Rectal smooth muscle tissue (tissue), 1 donor: ENCODE measurements at regions not wholly inside any gene's neighbourhood (a gene's known extent, or its start where the extent isn't known, plus 50 kb on each side); places are given as distances from the start of the nearest gene placed in this dataset.

Experiments
- H3K27ac ChIP-seq: one replicate; pipeline ENCODE4 v1.7.0; 2013; ENCODE audit warnings: low read depth, low read length, inconsistent platforms
- H3K27me3 ChIP-seq: one replicate; pipeline ENCODE4 v1.7.0; 2013; ENCODE audit warnings: low read length; ENCODE audit not compliant: control insufficient read depth, insufficient read depth
- H3K36me3 ChIP-seq: one replicate; pipeline ENCODE4 v1.7.0; 2013; ENCODE audit warnings: low read length; ENCODE audit not compliant: control insufficient read depth, insufficient read depth
- H3K4me1 ChIP-seq: one replicate; pipeline ENCODE4 v1.7.0; 2013; ENCODE audit warnings: low read length; ENCODE audit not compliant: control insufficient read depth, insufficient read depth
- H3K4me3 ChIP-seq: one replicate; pipeline ENCODE4 v1.7.0; 2013; ENCODE audit warnings: low read length
- H3K9ac ChIP-seq: one replicate; pipeline ENCODE4 v1.7.0; 2013; ENCODE audit warnings: low read length

- Histone ChIP-seq H3K27ac (no peak overlapping the region), H3K4me1 (no peaks in the 10 kb centered on the region), H3K9ac (no peak overlapping the region), H3K4me3 (no peak overlapping the region), H3K36me3 (no peaks in the 10 kb centered on the region), H3K27me3 (no peaks in the 10 kb centered on the region)
Observed at GRCh38 chr6:80728830-80729229, 622.4 kb downstream of the BCKDHB start.

- Histone ChIP-seq H3K4me1 (no peaks in the 10 kb centered on the region), H3K9ac (no peak overlapping the region), H3K36me3 (no peaks in the 10 kb centered on the region), H3K4me3 (no peak overlapping the region), H3K27me3 (no peaks in the 10 kb centered on the region), H3K27ac (no peak overlapping the region)
Observed at GRCh38 chr6:80728101-80728750, 621.8 kb downstream of the BCKDHB start.

GRCh38 chr6:80725156-80725930, 618.9 kb downstream of the BCKDHB start:
- Histone ChIP-seq H3K27ac (no peak overlapping the region), H3K36me3 (no peaks in the 10 kb centered on the region), H3K4me1 (no peaks in the 10 kb centered on the region), H3K4me3 (no peak overlapping the region), H3K27me3 (no peaks in the 10 kb centered on the region), H3K9ac (no peak overlapping the region)

- H3K36me3 ChIP-seq = no peaks in the 10 kb centered on the region
- no peaks in the 10 kb centered on the region for H3K27me3 ChIP-seq
- H3K9ac ChIP-seq = no peak overlapping the region
- H3K27ac ChIP-seq = no peak overlapping the region
- no peak overlapping the region for H3K4me3 ChIP-seq
- no peaks in the 10 kb centered on the region for H3K4me1 ChIP-seq
Observed at GRCh38 chr6:80720824-80721223, 614.4 kb downstream of the BCKDHB start.

- Histone ChIP-seq H3K9ac (no peak overlapping the region), H3K27me3 (no peaks in the 10 kb centered on the region), H3K27ac (no peak overlapping the region), H3K36me3 (no peaks in the 10 kb centered on the region), H3K4me1 (no peaks in the 10 kb centered on the region), H3K4me3 (no peak overlapping the region)
Observed at GRCh38 chr6:80714513-80714912, 608.0 kb downstream of the BCKDHB start.

GRCh38 chr6:80698459-80698858, 592.0 kb downstream of the BCKDHB start:
- Histone ChIP-seq H3K9ac (no peak overlapping the region), H3K27me3 (no peaks in the 10 kb centered on the region), H3K4me1 (no peaks in the 10 kb centered on the region), H3K36me3 (no peaks in the 10 kb centered on the region), H3K4me3 (no peak overlapping the region), H3K27ac (no peak overlapping the region)

GRCh38 chr6:80696268-80696667, 589.8 kb downstream of the BCKDHB start:
- H3K4me1 ChIP-seq = no peaks in the 10 kb centered on the region
- no peak overlapping the region for H3K27ac ChIP-seq
- no peaks in the 10 kb centered on the region for H3K27me3 ChIP-seq
- H3K9ac ChIP-seq = no peak overlapping the region
- no peaks in the 10 kb centered on the region for H3K36me3 ChIP-seq
- no peak overlapping the region for H3K4me3 ChIP-seq

GRCh38 chr6:80690551-80691131, 584.2 kb downstream of the BCKDHB start:
- Histone ChIP-seq H3K27ac (no peak overlapping the region), H3K27me3 (no peaks in the 10 kb centered on the region), H3K9ac (no peak overlapping the region), H3K36me3 (no peaks in the 10 kb centered on the region), H3K4me3 (no peak overlapping the region), H3K4me1 (no peaks in the 10 kb centered on the region)

GRCh38 chr6:80689716-80690395, 583.4 kb downstream of the BCKDHB start:
- no peaks in the 10 kb centered on the region for H3K4me1 ChIP-seq
- H3K9ac ChIP-seq = no peak overlapping the region
- H3K36me3 ChIP-seq = no peaks in the 10 kb centered on the region
- H3K27ac ChIP-seq = no peak overlapping the region
- no peak overlapping the region for H3K4me3 ChIP-seq
- H3K27me3 ChIP-seq = no peaks in the 10 kb centered on the region

GRCh38 chr6:80679992-80680391, 573.5 kb downstream of the BCKDHB start:
- Histone ChIP-seq H3K9ac (no peak overlapping the region), H3K27ac (no peak overlapping the region), H3K4me3 (no peak overlapping the region), H3K4me1 (no peaks in the 10 kb centered on the region), H3K36me3 (no peaks in the 10 kb centered on the region), H3K27me3 (no peaks in the 10 kb centered on the region)

GRCh38 chr6:80676386-80676785, 569.9 kb downstream of the BCKDHB start:
- H3K27ac ChIP-seq = no peak overlapping the region
- H3K4me3 ChIP-seq = no peak overlapping the region
- no peaks in the 10 kb centered on the region for H3K4me1 ChIP-seq
- H3K9ac ChIP-seq = no peak overlapping the region
- no peaks in the 10 kb centered on the region for H3K27me3 ChIP-seq
- H3K36me3 ChIP-seq = no peaks in the 10 kb centered on the region

GRCh38 chr6:80674669-80675068, 568.2 kb downstream of the BCKDHB start:
- H3K27me3 ChIP-seq = no peaks in the 10 kb centered on the region
- H3K9ac ChIP-seq = no peak overlapping the region
- H3K4me3 ChIP-seq = no peak overlapping the region
- H3K4me1 ChIP-seq = no peaks in the 10 kb centered on the region
- H3K27ac ChIP-seq = no peak overlapping the region
- no peaks in the 10 kb centered on the region for H3K36me3 ChIP-seq
